ENCODE measurements at regions not wholly inside any gene's neighbourhood (a gene's known extent, or its start where the extent isn't known, plus 50 kb on each side); places are given as distances from the start of the nearest gene placed in this dataset.
"Not testable (repeated sequence)": the region's sequence is repeated elsewhere in the genome, so short reads cannot be mapped to it uniquely, and the experiment has no call there.

DNA sequence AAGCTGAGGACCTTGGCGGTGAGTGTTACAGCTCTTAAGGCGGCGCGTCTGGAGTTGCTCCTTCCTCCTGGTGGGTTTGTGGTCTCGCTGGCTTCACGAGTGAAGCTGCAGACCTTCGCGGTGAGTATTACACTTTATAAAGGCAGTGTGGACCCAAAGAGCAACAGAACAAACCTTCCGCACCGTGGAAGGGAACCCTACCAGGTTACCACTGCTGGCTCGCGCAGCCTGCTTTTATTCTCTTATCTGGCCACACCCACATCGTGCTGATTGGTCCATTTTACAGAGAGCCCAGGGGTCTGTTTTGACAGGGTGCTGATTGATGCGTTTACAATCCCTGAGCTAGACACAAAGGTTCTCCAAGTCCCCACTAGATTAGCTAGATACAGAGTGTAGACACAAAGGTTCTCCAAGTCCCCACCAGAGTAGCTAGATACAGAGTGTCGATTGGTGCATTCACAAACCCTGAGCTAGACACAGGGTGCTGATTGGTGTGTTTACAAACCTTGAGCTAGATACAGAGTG is 106.6 kb downstream of the FCRL5 start:
- not testable (repeated sequence) for TF ChIP-seq EZH2phosphoT487 (IDR thresholded peaks at IDR 0.05; ENCODE audit: insufficient read depth, low read depth); EZH2 (IDR thresholded peaks at IDR 0.05; ENCODE audit: insufficient read depth, poor library complexity, severe bottlenecking)
